WTC11 (cell line): ENCODE measurements at regions not wholly inside any gene's neighbourhood (a gene's known extent, or its start where the extent isn't known, plus 50 kb on each side); places are given as distances from the start of the nearest gene placed in this dataset.

Experiments used
- ATAC-seq: fragments of 200-7000 bp; cut with Tn5 transposase; 2 replicates; pipeline ENCODE4 v1.10.0; 2021; ENCODE audit warnings: mild to moderate bottlenecking, moderate library complexity
- CTCF ChIA-PET: fragments of 300-600 bp; sonication (Branson Sonifier 250); formaldehyde crosslinking; loops from one replicate; lab custom pipeline; 2021; ENCODE audit warnings: antibody characterized with exemption; lab: Charles Lee
- POLR2A ChIA-PET: fragments of 350-600 bp; sonication (Branson Sonifier 250); formaldehyde crosslinking; loops from one replicate; lab custom pipeline; 2021; ENCODE audit warnings: antibody characterized with exemption; lab: Charles Lee
- DNase-seq: peaks from one replicate; pipeline ENCODE4 v3.0.0; 2021; ENCODE audit warnings: low spot score
- H3K27ac Mint-ChIP-seq: 2 replicates; pipeline ENCODE4 v1.8.0; 2021; ENCODE audit warnings: mixed read lengths
- H3K27me3 Mint-ChIP-seq: 2 replicates; pipeline ENCODE4 v1.8.0; 2021; ENCODE audit warnings: low read depth, mild to moderate bottlenecking, moderate library complexity, mixed read lengths
- H3K36me3 Mint-ChIP-seq: 2 replicates; pipeline ENCODE4 v1.8.0; 2021; ENCODE audit warnings: mixed read lengths
- H3K4me1 Mint-ChIP-seq: 2 replicates; pipeline ENCODE4 v1.8.0; 2022; ENCODE audit warnings: mixed read lengths
- H3K4me3 Mint-ChIP-seq: 2 replicates; pipeline ENCODE4 v1.8.0; 2021; ENCODE audit warnings: mild to moderate bottlenecking, moderate library complexity, mixed read lengths
- H3K9me3 Mint-ChIP-seq: 2 replicates; pipeline ENCODE4 v1.8.0; 2021; ENCODE audit warnings: mixed read lengths
- ETV6 ChIP-seq: sonication (generic); formaldehyde crosslinking; IDR thresholded peaks from 2 replicates; pipeline ENCODE4 v1.8.1; 2022; ENCODE audit warnings: mild to moderate bottlenecking, missing genetic modification reagents
- FOXP1 ChIP-seq: sonication (generic); formaldehyde crosslinking; IDR thresholded peaks from 2 replicates; pipeline ENCODE4 v1.8.0; 2022; ENCODE audit warnings: missing genetic modification reagents, mild to moderate bottlenecking, moderate library complexity, borderline replicate concordance
- KAT7 ChIP-seq: sonication (generic); formaldehyde crosslinking; IDR thresholded peaks from 2 replicates; pipeline ENCODE4 v1.8.1; 2023; ENCODE audit warnings: missing genetic modification reagents, mild to moderate bottlenecking, borderline replicate concordance
- NR1H2 ChIP-seq: sonication (generic); formaldehyde crosslinking; IDR thresholded peaks from 2 replicates; pipeline ENCODE4 v1.9.0; 2021; ENCODE audit warnings: mild to moderate bottlenecking, moderate library complexity, missing genetic modification reagents
- NR2C2 ChIP-seq: sonication (generic); formaldehyde crosslinking; IDR thresholded peaks from 2 replicates; pipeline ENCODE4 v1.8.0; 2022; ENCODE audit warnings: mild to moderate bottlenecking, missing genetic modification reagents
- NR3C1 ChIP-seq: sonication (generic); formaldehyde crosslinking; conservative IDR thresholded peaks from 2 replicates; pipeline ENCODE4 v1.8.1; 2023; ENCODE audit warnings: low read depth, mild to moderate bottlenecking, missing genetic modification reagents
- TEAD1 ChIP-seq: sonication (generic); formaldehyde crosslinking; IDR thresholded peaks from 2 replicates; pipeline ENCODE4 v1.8.0; 2022; ENCODE audit warnings: mild to moderate bottlenecking, missing genetic modification reagents
- ZNF138 ChIP-seq: sonication (generic); formaldehyde crosslinking; conservative IDR thresholded peaks from 2 replicates; pipeline ENCODE4 v1.8.1; 2022; ENCODE audit warnings: mild to moderate bottlenecking, moderate library complexity, missing genetic modification reagents
- ZNF263 ChIP-seq: sonication (generic); formaldehyde crosslinking; IDR thresholded peaks from 2 replicates; pipeline ENCODE4 v1.8.1; 2022; ENCODE audit warnings: low read depth, mild to moderate bottlenecking, moderate library complexity, missing genetic modification reagents
- ZNF317 ChIP-seq: sonication (generic); formaldehyde crosslinking; IDR thresholded peaks from 2 replicates; pipeline ENCODE4 v1.8.1; 2023; ENCODE audit warnings: low read depth, mild to moderate bottlenecking, moderate library complexity, missing genetic modification reagents, borderline replicate concordance
- ZNF423 ChIP-seq: fragments of 250-450 bp; sonication (Bioruptor Pico); IDR thresholded peaks from 2 replicates; pipeline ENCODE4 v2.1.2; 2022; ENCODE audit warnings: mild to moderate bottlenecking, moderate library complexity
- TF ChIP-seq, protein P1 (sequence below): sonication (generic); formaldehyde crosslinking; IDR thresholded peaks from 2 replicates; pipeline ENCODE4 v1.8.0; 2022; ENCODE audit warnings: mild to moderate bottlenecking, missing genetic modification reagents
- TF ChIP-seq, protein P2 (sequence below): sonication (generic); formaldehyde crosslinking; IDR thresholded peaks from 2 replicates; pipeline ENCODE4 v1.8.1; 2023; ENCODE audit warnings: mild to moderate bottlenecking, missing genetic modification reagents, moderate library complexity
- TF ChIP-seq, protein P3 (sequence below): sonication (generic); formaldehyde crosslinking; IDR thresholded peaks from 2 replicates; pipeline ENCODE4 v1.8.0; 2022; ENCODE audit warnings: mild to moderate bottlenecking, missing genetic modification reagents
- TF ChIP-seq, protein P4 (sequence below): sonication (generic); formaldehyde crosslinking; conservative IDR thresholded peaks from 2 replicates; pipeline ENCODE4 v1.8.1; 2023; ENCODE audit warnings: mild to moderate bottlenecking, low read depth, missing genetic modification reagents, moderate library complexity
- TF ChIP-seq, protein P5 (sequence below): sonication (generic); formaldehyde crosslinking; IDR thresholded peaks from 2 replicates; pipeline ENCODE4 v1.8.0; 2022; ENCODE audit warnings: missing genetic modification reagents

DNA sequence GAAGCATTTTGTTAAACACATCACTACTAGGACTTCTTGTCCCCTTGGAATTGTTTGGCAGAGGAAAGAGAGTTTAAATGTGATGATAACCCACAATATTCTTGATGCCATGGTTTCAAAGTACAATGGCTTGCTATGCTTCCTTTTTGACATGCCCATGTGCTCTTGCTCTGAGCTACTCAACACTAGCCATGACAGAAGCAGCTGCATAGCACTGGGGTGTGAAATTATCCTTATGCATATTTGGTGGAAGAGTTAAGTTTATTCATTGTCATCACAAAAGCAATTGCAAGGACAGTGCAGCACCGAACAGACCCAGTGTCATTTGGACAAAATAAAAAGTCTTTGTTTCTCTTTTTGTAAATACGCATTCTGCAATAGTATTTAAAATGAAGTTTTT lies 209.9 kb upstream of the CDH20 start:
- no peaks in the 10 kb centered on the region for H3K9me3 Mint-ChIP-seq
- H3K27ac Mint-ChIP-seq, result no peak overlapping the region
- ChIA-PET POLR2A (no interaction called here), CTCF (no interaction called here)
- DNase-seq (no peak), ATAC-seq (no peak)
- no peaks in the 10 kb centered on the region for H3K27me3 Mint-ChIP-seq
- H3K36me3 Mint-ChIP-seq, result no peaks in the 10 kb centered on the region
- no peak overlapping the region for H3K4me3 Mint-ChIP-seq
- TF ChIP-seq TEAD1 (CRISPR knock-in tag) (no peak), ZNF263 (CRISPR knock-in tag) (no peak), KAT7 (no peak), NR1H2 (CRISPR knock-in tag) (no peak), NR2C2 (CRISPR knock-in tag) (no peak), ZNF138 (no peak)
- TF ChIP-seq, protein P1, sequence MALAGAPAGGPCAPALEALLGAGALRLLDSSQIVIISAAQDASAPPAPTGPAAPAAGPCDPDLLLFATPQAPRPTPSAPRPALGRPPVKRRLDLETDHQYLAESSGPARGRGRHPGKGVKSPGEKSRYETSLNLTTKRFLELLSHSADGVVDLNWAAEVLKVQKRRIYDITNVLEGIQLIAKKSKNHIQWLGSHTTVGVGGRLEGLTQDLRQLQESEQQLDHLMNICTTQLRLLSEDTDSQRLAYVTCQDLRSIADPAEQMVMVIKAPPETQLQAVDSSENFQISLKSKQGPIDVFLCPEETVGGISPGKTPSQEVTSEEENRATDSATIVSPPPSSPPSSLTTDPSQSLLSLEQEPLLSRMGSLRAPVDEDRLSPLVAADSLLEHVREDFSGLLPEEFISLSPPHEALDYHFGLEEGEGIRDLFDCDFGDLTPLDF (CRISPR knock-in tag), result no peak
- H3K4me1 Mint-ChIP-seq, result peaks cover 16% of the 10 kb centered on the region

DNA sequence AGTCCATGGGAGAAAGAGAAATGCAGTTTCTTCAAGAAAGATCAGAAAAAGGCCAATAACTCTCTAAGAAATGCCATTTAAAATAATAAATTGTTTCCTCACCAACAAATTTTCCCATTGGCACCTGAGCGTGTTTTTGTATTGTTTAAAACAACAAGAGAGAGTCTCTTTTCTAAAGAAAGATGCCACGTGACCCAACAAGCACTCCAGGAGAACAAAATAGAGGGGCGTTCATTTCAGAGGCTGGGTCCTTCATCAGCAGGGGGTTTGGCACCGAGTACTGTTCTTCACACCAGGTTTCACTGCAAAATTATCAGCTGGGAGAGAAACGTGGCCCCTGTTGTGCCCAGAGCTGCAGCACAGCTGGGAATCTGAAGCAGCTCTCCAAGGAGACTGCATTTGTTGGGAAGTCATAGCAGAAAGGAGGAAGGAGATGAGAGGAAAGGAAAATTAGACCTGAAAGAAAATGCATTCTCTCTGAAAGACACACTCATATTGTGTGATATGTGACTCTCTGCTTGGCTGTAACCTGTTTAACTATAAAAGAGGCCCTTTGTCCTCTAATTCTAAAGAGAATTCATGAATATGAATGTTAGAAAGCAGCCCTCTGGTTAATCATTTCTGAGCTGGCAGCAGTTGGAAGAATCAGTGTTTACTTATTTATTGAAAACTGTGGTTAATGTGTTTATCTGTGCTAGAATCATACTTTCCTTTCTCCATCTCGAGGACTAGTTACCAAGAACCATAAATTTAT lies 205.3 kb upstream of the CDH20 start:
- H3K27me3 Mint-ChIP-seq, result no peaks in the 10 kb centered on the region
- DNase-seq, result no peak
- peak overlapping the region; percentile 25; the same call in 1 of the 2 replicates for H3K27ac Mint-ChIP-seq
- peaks cover 14% of the 10 kb centered on the region for H3K4me1 Mint-ChIP-seq
- POLR2A ChIA-PET, result no interaction called here
- no peaks in the 10 kb centered on the region for H3K36me3 Mint-ChIP-seq
- H3K9me3 Mint-ChIP-seq, result no peaks in the 10 kb centered on the region
- no peak overlapping the region; the same call in 1 of the 2 replicates for H3K4me3 Mint-ChIP-seq
- ATAC-seq, result peak; percentile 33; the same call in 1 of the 2 replicates
- TF ChIP-seq, protein P2, sequence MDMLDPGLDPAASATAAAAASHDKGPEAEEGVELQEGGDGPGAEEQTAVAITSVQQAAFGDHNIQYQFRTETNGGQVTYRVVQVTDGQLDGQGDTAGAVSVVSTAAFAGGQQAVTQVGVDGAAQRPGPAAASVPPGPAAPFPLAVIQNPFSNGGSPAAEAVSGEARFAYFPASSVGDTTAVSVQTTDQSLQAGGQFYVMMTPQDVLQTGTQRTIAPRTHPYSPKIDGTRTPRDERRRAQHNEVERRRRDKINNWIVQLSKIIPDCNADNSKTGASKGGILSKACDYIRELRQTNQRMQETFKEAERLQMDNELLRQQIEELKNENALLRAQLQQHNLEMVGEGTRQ (CRISPR knock-in tag), result peak; percentile 56
- no peak for TF ChIP-seq NR3C1 (CRISPR knock-in tag)
- TF ChIP-seq, protein P3, sequence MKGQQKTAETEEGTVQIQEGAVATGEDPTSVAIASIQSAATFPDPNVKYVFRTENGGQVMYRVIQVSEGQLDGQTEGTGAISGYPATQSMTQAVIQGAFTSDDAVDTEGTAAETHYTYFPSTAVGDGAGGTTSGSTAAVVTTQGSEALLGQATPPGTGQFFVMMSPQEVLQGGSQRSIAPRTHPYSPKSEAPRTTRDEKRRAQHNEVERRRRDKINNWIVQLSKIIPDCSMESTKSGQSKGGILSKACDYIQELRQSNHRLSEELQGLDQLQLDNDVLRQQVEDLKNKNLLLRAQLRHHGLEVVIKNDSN (CRISPR knock-in tag), result 0 out of 2 replicates have a peak, but pooled peaks have one; percentile 44
- TF ChIP-seq ZNF423 (CRISPR knock-in tag), result peak; percentile 99
- CTCF ChIA-PET, result no interaction called here

DNA sequence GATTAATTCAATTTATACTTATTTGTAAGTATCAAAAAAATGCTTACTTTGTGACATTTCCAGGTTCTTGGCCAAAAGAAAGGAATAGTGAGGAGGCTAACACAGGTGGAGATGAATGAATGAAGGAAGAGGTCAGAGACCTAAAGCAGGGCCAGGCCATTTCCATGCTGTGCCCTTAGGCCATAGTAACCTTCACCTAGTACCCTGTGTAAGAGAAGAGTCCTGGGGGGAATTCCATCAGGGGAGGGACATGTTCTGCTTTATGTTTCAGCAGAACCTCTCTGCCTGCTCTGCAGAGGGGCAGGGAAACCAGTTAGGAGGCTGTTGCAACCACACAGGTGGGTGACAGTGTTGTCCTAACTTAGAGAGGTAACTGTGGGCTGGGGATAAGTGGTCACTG lies 204.2 kb upstream of the CDH20 start:
- DNase-seq (no peak), ATAC-seq (peak; percentile 43)
- no peaks in the 10 kb centered on the region for H3K9me3 Mint-ChIP-seq
- ChIA-PET POLR2A (no interaction called here), CTCF (no interaction called here)
- H3K27me3 Mint-ChIP-seq, result no peaks in the 10 kb centered on the region
- no peak overlapping the region for H3K27ac Mint-ChIP-seq
- peaks cover 11% of the 10 kb centered on the region for H3K4me1 Mint-ChIP-seq
- H3K36me3 Mint-ChIP-seq, result no peaks in the 10 kb centered on the region
- no peak overlapping the region for H3K4me3 Mint-ChIP-seq
- TF ChIP-seq ZNF317 (CRISPR knock-in tag), result peak; percentile 74; the same call in 1 of the 2 replicates
- no peak for TF ChIP-seq KAT7
- TF ChIP-seq, protein P4, sequence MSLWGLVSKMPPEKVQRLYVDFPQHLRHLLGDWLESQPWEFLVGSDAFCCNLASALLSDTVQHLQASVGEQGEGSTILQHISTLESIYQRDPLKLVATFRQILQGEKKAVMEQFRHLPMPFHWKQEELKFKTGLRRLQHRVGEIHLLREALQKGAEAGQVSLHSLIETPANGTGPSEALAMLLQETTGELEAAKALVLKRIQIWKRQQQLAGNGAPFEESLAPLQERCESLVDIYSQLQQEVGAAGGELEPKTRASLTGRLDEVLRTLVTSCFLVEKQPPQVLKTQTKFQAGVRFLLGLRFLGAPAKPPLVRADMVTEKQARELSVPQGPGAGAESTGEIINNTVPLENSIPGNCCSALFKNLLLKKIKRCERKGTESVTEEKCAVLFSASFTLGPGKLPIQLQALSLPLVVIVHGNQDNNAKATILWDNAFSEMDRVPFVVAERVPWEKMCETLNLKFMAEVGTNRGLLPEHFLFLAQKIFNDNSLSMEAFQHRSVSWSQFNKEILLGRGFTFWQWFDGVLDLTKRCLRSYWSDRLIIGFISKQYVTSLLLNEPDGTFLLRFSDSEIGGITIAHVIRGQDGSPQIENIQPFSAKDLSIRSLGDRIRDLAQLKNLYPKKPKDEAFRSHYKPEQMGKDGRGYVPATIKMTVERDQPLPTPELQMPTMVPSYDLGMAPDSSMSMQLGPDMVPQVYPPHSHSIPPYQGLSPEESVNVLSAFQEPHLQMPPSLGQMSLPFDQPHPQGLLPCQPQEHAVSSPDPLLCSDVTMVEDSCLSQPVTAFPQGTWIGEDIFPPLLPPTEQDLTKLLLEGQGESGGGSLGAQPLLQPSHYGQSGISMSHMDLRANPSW, result no peak
- no peak for TF ChIP-seq FOXP1 (CRISPR knock-in tag)
- TF ChIP-seq ETV6, result no peak
- TF ChIP-seq, protein P5, sequence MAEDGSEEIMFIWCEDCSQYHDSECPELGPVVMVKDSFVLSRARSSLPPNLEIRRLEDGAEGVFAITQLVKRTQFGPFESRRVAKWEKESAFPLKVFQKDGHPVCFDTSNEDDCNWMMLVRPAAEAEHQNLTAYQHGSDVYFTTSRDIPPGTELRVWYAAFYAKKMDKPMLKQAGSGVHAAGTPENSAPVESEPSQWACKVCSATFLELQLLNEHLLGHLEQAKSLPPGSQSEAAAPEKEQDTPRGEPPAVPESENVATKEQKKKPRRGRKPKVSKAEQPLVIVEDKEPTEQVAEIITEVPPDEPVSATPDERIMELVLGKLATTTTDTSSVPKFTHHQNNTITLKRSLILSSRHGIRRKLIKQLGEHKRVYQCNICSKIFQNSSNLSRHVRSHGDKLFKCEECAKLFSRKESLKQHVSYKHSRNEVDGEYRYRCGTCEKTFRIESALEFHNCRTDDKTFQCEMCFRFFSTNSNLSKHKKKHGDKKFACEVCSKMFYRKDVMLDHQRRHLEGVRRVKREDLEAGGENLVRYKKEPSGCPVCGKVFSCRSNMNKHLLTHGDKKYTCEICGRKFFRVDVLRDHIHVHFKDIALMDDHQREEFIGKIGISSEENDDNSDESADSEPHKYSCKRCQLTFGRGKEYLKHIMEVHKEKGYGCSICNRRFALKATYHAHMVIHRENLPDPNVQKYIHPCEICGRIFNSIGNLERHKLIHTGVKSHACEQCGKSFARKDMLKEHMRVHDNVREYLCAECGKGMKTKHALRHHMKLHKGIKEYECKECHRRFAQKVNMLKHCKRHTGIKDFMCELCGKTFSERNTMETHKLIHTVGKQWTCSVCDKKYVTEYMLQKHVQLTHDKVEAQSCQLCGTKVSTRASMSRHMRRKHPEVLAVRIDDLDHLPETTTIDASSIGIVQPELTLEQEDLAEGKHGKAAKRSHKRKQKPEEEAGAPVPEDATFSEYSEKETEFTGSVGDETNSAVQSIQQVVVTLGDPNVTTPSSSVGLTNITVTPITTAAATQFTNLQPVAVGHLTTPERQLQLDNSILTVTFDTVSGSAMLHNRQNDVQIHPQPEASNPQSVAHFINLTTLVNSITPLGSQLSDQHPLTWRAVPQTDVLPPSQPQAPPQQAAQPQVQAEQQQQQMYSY, result no peak
